K562 (cell line): ENCODE measurements at regions not wholly inside any gene's neighbourhood (a gene's known extent, or its start where the extent isn't known, plus 50 kb on each side); places are given as distances from the start of the nearest gene placed in this dataset.
A peak's percentile ranks its signal among the peaks of the same experiment; 100 is the strongest.

Source experiments
- ATAC-seq: fragments of 200-7000 bp; cut with Tn5 transposase; 3 replicates; pipeline ENCODE4 v1.9.1; 2020; ENCODE audit warnings: moderate library complexity
- BruUV-seq: library from RNA; stranded (reverse); fragments of 400-500 nt; replicated peaks from 2 replicates; lab custom pipeline; 2021; lab: Mats Ljungman, UMichigan
- CTCF ChIA-PET: fragments of 300-600 bp; formaldehyde crosslinking; extraction: SDS; loops from one replicate; lab custom pipeline; 2021; ENCODE audit warnings: low intra/inter-chr PET ratio; lab: Yijun Ruan, JAX
- POLR2A ChIA-PET: fragments of 300-600, 350-650 bp; sonication (Branson Sonifier 250); formaldehyde crosslinking; extraction: SDS; loops from one replicate; lab custom pipeline; 2021; ENCODE audit warnings: antibody characterized with exemption, inconsistent platforms; lab: Yijun Ruan, JAX
- DNase-seq, 4 experiments: peaks; one replicate each; pipeline versions ENCODE4 v3.0.0 to v3.0.0-alpha.2; 2011 to 2018; ENCODE audit warnings: low spot score in 3 of 4, mixed read lengths in 3 of 4; ENCODE audit errors: extremely low read depth in 1 of 4
- FAIRE-seq: peaks from 2 replicates; lab custom pipeline; 2011; peaks lifted over from hg19 to GRCh38; lab: Jason Lieb, UNC
- H2AFZ ChIP-seq: 2 replicates; pipeline ENCODE4 v1.6.0; 2011; ENCODE audit warnings: low read depth, low read length, control low read depth, inconsistent platforms
- H3K27ac ChIP-seq: fragments of 200-600 bp; 3 replicates; pipeline ENCODE4 v1.8.0; 2011; ENCODE audit warnings: low read depth, mild to moderate bottlenecking, control low read depth, inconsistent platforms, low read length, moderate library complexity, mixed read lengths; ENCODE audit errors: extremely low read depth
- H3K27me3 ChIP-seq, 2 experiments: fragments of 300-600 bp in 1 of 2; 2 replicates in 1 of 2; 3 replicates in 1 of 2; pipeline versions ENCODE4 v1.6.0 to v1.8.0; 2011; ENCODE audit warnings: inconsistent platforms in 2 of 2, low read length in 2 of 2, mild to moderate bottlenecking in 1 of 2, mixed read lengths in 1 of 2, moderate library complexity in 1 of 2; ENCODE audit not compliant: control insufficient read depth in 2 of 2, insufficient read depth in 2 of 2
- H3K36me3 ChIP-seq: fragments of 300-600 bp; 3 replicates; pipeline ENCODE4 v1.8.0; 2011; ENCODE audit warnings: mild to moderate bottlenecking, low read length, inconsistent platforms; ENCODE audit not compliant: control insufficient read depth, insufficient read depth
- H3K4me1 ChIP-seq, 2 experiments: fragments of 200-600 bp in 1 of 2; replicated peaks in 1 of 2; 2 replicates in 1 of 2; 3 replicates in 1 of 2; pipeline versions ENCODE4 v1.5.1 to v1.8.0; 2011; ENCODE audit warnings: inconsistent platforms in 2 of 2, low read length in 2 of 2, mild to moderate bottlenecking in 1 of 2, mixed read lengths in 1 of 2, moderate library complexity in 1 of 2; ENCODE audit not compliant: control insufficient read depth in 2 of 2, insufficient read depth in 2 of 2
- H3K4me2 ChIP-seq: 2 replicates; pipeline ENCODE4 v1.6.1; 2011; ENCODE audit warnings: low read length, control low read depth, inconsistent platforms, mixed read lengths; ENCODE audit not compliant: insufficient read depth
- H3K4me3 ChIP-seq: fragments of 200-600 bp; sonication (generic), shearing (Covaris generic); 2 replicates; pipeline ENCODE4 v1.5.1; 2016; ENCODE audit warnings: control low read depth, inconsistent platforms
- H3K79me2 ChIP-seq: fragments of 200-600 bp; 3 replicates; pipeline ENCODE4 v1.8.0; 2011; ENCODE audit warnings: low read length, inconsistent platforms; ENCODE audit not compliant: control insufficient read depth, insufficient read depth
- H3K9ac ChIP-seq, 2 experiments: 2 replicates each; pipeline versions ENCODE4 v1.6.0 to v1.6.1; 2011; ENCODE audit warnings: low read depth in 2 of 2, low read length in 2 of 2, control low read depth in 1 of 2, inconsistent platforms in 1 of 2, mild to moderate bottlenecking in 1 of 2, mixed read lengths in 1 of 2; ENCODE audit not compliant: insufficient read depth in 1 of 2
- H3K9me1 ChIP-seq: one replicate; pipeline ENCODE4 v1.6.0; 2011; ENCODE audit warnings: inconsistent platforms, mild to moderate bottlenecking, low read length, moderate library complexity; ENCODE audit not compliant: control insufficient read depth, insufficient read depth
- H3K9me3 ChIP-seq: replicated peaks from 2 replicates; pipeline ENCODE4 v1.5.1; 2011; ENCODE audit warnings: low read depth, low read length, inconsistent platforms; ENCODE audit not compliant: control insufficient read depth, insufficient read depth
- H4K20me1 ChIP-seq: replicated peaks from 2 replicates; pipeline ENCODE4 v1.6.1; 2011; ENCODE audit warnings: low read length, inconsistent platforms, mixed read lengths; ENCODE audit not compliant: control insufficient read depth, insufficient read depth
- BACH1 ChIP-seq: fragments of 200-800 bp; sonication (Bioruptor generic); IDR thresholded peaks from 2 replicates; pipeline ENCODE4 v1.6.1; 2016; ENCODE audit warnings: missing genetic modification characterization, missing compliant biosample characterization
- ETV6 ChIP-seq, 3 experiments: fragments of 150-350 bp in 1 of 3; sonication (generic) in 1 of 3; formaldehyde crosslinking in 1 of 3; IDR thresholded peaks; 2 replicates each; pipeline versions ENCODE4 v1.6.1 to v1.8.0; 2014 to 2022; ENCODE audit warnings: borderline replicate concordance in 2 of 3, low read depth in 2 of 3, antibody characterized with exemption in 1 of 3, low read length in 1 of 3, mild to moderate bottlenecking in 1 of 3, missing genetic modification reagents in 1 of 3
- KHSRP ChIP-seq: fragments of 450-650 bp; IDR thresholded peaks from 2 replicates; pipeline ENCODE4 v1.6.1; 2017
- MBD2 ChIP-seq: sonication (generic); IDR thresholded peaks from 2 replicates; pipeline ENCODE4 v1.6.1; 2016; ENCODE audit warnings: low read depth, borderline replicate concordance
- MTA1 ChIP-seq: fragments of 450-650 bp; IDR thresholded peaks from 2 replicates; pipeline ENCODE4 v1.6.1; 2017; ENCODE audit warnings: borderline replicate concordance
- NR3C1 ChIP-seq: sonication (generic); formaldehyde crosslinking; IDR thresholded peaks from 2 replicates; pipeline ENCODE4 v1.8.1; 2022; ENCODE audit warnings: missing genetic modification reagents
- RAD21 ChIP-seq, 2 experiments: fragments of 250-450 bp in 1 of 2; fragments of 450-650 bp in 1 of 2; sonication (Bioruptor Pico) in 1 of 2; formaldehyde crosslinking in 1 of 2; IDR thresholded peaks in 1 of 2; conservative IDR thresholded peaks in 1 of 2; 2 replicates each; pipeline versions ENCODE4 v1.4.0 to v1.8.0; 2020 to 2022; ENCODE audit warnings: mild to moderate bottlenecking in 2 of 2, moderate library complexity in 1 of 2
- SAFB ChIP-seq: fragments of 200-400 bp; formaldehyde crosslinking; IDR thresholded peaks from 2 replicates; pipeline ENCODE4 v1.6.1; 2017; ENCODE audit warnings: low read depth, low read length, borderline replicate concordance
- ZNF146 ChIP-seq: IDR thresholded peaks from one replicate; pipeline ENCODE4 v1.6.1; 2018; ENCODE audit warnings: missing compliant biosample characterization; ENCODE audit not compliant: unreplicated experiment
- ZNF217 ChIP-seq: sonication (generic); formaldehyde crosslinking; IDR thresholded peaks from 2 replicates; pipeline ENCODE4 v1.8.0; 2022; ENCODE audit warnings: mild to moderate bottlenecking, missing genetic modification reagents
- ZNF253 ChIP-seq: fragments of 250-450 bp; sonication (Bioruptor Pico); conservative IDR thresholded peaks from 2 replicates; pipeline ENCODE4 v1.6.1; 2021; ENCODE audit warnings: mild to moderate bottlenecking
- ZNF324 ChIP-seq: fragments of 250-450 bp; sonication (Bioruptor Pico); IDR thresholded peaks from 2 replicates; pipeline ENCODE4 v1.4.0; 2020; ENCODE audit warnings: mild to moderate bottlenecking
- WGBS: fragments of 100-300 bp; shearing (Covaris generic); methylation state at CpG from one replicate; pipeline ENCODE4 v1.1.6; 2016; ENCODE audit warnings: low coverage, mixed read lengths; ENCODE audit not compliant: insufficient coverage; ENCODE audit errors: missing lambda C conversion rate; 5-methylcytosine and 5-hydroxymethylcytosine counted together
- in situ Hi-C: fragments of 300-500 bp; cut with MboI; formaldehyde crosslinking; loops from 4 replicates; pipeline ENCODE4 v1.15.0; 2018; ENCODE audit warnings: inconsistent platforms, mixed read lengths
- intact Hi-C: fragments of 100-400 bp; cut with micrococcal nuclease; formaldehyde crosslinking; loops from 2 replicates; pipeline ENCODE4 v1.14.2; 2022
- TF ChIP-seq, protein P1 (sequence below): IDR thresholded peaks from 2 replicates; pipeline ENCODE4 v1.6.1; 2012; ENCODE audit warnings: low read depth, low read length, improper control_type of control experiment, borderline replicate concordance
- TF ChIP-seq, protein P2 (sequence below), 3 experiments: IDR thresholded peaks in 2 of 3; conservative IDR thresholded peaks in 1 of 3; 2 replicates each; pipeline ENCODE4 v1.5.1; 2011 to 2012; ENCODE audit warnings: low read length in 3 of 3, mild to moderate bottlenecking in 3 of 3, control low read depth in 2 of 3, improper control_type of control experiment in 1 of 3, inconsistent platforms in 1 of 3, low read depth in 1 of 3, mixed read lengths in 1 of 3, moderate library complexity in 1 of 3; ENCODE audit not compliant: insufficient read depth in 2 of 3

DNA sequence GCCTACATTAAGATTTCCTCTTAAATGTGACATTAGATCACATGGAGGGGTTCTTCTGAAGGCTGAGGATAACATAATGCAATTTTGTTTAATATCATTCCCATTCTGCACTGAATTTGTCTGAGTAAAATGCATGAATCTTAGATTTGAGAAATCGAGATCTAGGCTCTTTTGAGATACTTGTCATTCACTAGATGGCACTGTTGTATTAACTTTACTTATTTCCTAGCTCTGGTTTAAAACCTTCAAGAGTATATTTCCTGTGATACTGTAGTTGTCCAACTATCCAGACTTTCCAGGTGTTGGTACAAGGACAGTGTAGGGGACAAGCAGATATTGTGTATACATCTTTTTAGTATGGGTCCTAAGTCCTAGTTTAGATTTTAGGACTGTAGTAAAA is 91.7 kb upstream of the SEL1L start:
- no peaks in the 10 kb centered on the region for H3K36me3 ChIP-seq
- TF ChIP-seq RAD21 (CRISPR knock-in tag; conservative IDR thresholded peaks at IDR 0.05 in 1 of 2, IDR thresholded peaks at IDR 0.05 in 1 of 2) = peak; percentile 47 to 65
- TF ChIP-seq BACH1 (tag) = no peak
- no peak for TF ChIP-seq KHSRP
- TF ChIP-seq, protein P1, sequence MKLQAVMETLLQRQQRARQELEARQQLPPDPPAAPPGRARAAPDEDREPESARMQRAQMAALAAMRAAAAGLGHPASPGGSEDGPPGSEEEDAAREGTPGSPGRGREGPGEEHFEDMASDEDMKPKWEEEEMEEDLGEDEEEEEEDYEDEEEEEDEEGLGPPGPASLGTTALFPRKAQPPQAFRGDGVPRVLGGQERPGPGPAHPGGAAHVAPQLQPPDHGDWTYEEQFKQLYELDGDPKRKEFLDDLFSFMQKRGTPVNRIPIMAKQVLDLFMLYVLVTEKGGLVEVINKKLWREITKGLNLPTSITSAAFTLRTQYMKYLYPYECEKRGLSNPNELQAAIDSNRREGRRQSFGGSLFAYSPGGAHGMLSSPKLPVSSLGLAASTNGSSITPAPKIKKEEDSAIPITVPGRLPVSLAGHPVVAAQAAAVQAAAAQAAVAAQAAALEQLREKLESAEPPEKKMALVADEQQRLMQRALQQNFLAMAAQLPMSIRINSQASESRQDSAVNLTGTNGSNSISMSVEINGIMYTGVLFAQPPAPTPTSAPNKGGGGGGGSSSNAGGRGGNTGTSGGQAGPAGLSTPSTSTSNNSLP = no peak
- no peak for TF ChIP-seq ZNF324 (CRISPR knock-in tag)
- TF ChIP-seq MBD2 = no peak
- TF ChIP-seq ETV6 (IDR thresholded peaks at IDR 0.05; ENCODE audit: borderline replicate concordance in 1 of 2, low read depth in 2 of 2, low read length in 1 of 2) = no peak
- TF ChIP-seq ETV6 (CRISPR knock-in tag; IDR thresholded peaks at IDR 0.05; ENCODE audit: borderline replicate concordance) = no peak
- no peak for TF ChIP-seq ZNF146 (CRISPR knock-in tag)
- TF ChIP-seq, protein P2, sequence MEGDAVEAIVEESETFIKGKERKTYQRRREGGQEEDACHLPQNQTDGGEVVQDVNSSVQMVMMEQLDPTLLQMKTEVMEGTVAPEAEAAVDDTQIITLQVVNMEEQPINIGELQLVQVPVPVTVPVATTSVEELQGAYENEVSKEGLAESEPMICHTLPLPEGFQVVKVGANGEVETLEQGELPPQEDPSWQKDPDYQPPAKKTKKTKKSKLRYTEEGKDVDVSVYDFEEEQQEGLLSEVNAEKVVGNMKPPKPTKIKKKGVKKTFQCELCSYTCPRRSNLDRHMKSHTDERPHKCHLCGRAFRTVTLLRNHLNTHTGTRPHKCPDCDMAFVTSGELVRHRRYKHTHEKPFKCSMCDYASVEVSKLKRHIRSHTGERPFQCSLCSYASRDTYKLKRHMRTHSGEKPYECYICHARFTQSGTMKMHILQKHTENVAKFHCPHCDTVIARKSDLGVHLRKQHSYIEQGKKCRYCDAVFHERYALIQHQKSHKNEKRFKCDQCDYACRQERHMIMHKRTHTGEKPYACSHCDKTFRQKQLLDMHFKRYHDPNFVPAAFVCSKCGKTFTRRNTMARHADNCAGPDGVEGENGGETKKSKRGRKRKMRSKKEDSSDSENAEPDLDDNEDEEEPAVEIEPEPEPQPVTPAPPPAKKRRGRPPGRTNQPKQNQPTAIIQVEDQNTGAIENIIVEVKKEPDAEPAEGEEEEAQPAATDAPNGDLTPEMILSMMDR (IDR thresholded peaks at IDR 0.05 in 2 of 3, conservative IDR thresholded peaks at IDR 0.05 in 1 of 3; ENCODE audit: insufficient read depth in 2 of 3, low read depth in 1 of 3, low read length in 3 of 3) = peak in 2 of 3 experiments; percentile 17 to 53; a peak in 2 of 6 replicates
- TF ChIP-seq SAFB = no peak
- no peak for TF ChIP-seq MTA1
- TF ChIP-seq ZNF217 (CRISPR knock-in tag) = no peak
- no peak for TF ChIP-seq ZNF253 (CRISPR knock-in tag)
- no peak for TF ChIP-seq NR3C1 (CRISPR knock-in tag)
- H3K4me3 ChIP-seq = no peak overlapping the region
- WGBS = 0% methylated on average over 1 of the region's 1 CpG
- H3K27me3 ChIP-seq = no peaks in the 10 kb centered on the region
- H2AFZ ChIP-seq = no peak overlapping the region
- ChIA-PET POLR2A (no interaction called here), CTCF (no interaction called here)
- DNase-seq = peak in 1 of 4 experiments; percentile 12
- FAIRE-seq = no peak
- no peak overlapping the region for H3K4me2 ChIP-seq
- BruUV-seq = no TSS peak
- no peaks in the 10 kb centered on the region; a peak in 1 of 5 replicates for H3K4me1 ChIP-seq
- ATAC-seq = peak; percentile 51; the same call in 1 of the 3 replicates
- H3K9me3 ChIP-seq = no peaks in the 10 kb centered on the region
- in situ Hi-C loops (no loop called here), intact Hi-C loops (no loop called here)
- H3K9me1 ChIP-seq = no peaks in the 10 kb centered on the region
- no peak overlapping the region for H3K9ac ChIP-seq
- H3K27ac ChIP-seq = no peak overlapping the region
- no peaks in the 10 kb centered on the region for H4K20me1 ChIP-seq
- no peaks in the 10 kb centered on the region for H3K79me2 ChIP-seq
